ENCODE measurements at regions not wholly inside any gene's neighbourhood (a gene's known extent, or its start where the extent isn't known, plus 50 kb on each side); places are given as distances from the start of the nearest gene placed in this dataset.

GRCh38 chr1:8122160-8122476 lies 96.0 kb upstream of the ERRFI1 start:
- no peak overlapping the region for H3K4ac ChIP-seq (replicated peaks; ENCODE audit: insufficient read length, low read depth, low read length)
- H3K79me1 ChIP-seq (ENCODE audit: low read depth, low read length), result no peaks in the 10 kb centered on the region; the same call in 1 of the 2 replicates
- no peak overlapping the region for H2AK5ac ChIP-seq (ENCODE audit: low read depth, low read length)
- POLR2A ChIA-PET (ENCODE audit: partially characterized antibody), result no interaction called here
- no peaks in the 10 kb centered on the region for H3K36me3 ChIP-seq (ENCODE audit: control insufficient read depth in 2 of 4, insufficient read depth in 4 of 4, low read length in 3 of 4)
- WGBS, 2 experiments (ENCODE audit: extremely low coverage in 1 of 2, insufficient coverage in 1 of 2, insufficient read length in 1 of 2, insufficient replicate concordance in 2 of 2, low coverage in 1 of 2, low lambda C conversion rate in 2 of 2, missing lambda C conversion rate in 1 of 2), result 95% methylated on average over 3 of the region's 3 CpGs; no CpG with 5 or more reads in 1 of the 2 experiments
- H3K18ac ChIP-seq (ENCODE audit: extremely low read depth, low read length), result no peak overlapping the region
- no peaks in the 10 kb centered on the region for H4K20me1 ChIP-seq (replicated peaks in 1 of 2; ENCODE audit: control insufficient read depth in 1 of 2, insufficient read depth in 2 of 2, low read length in 2 of 2)
- no peak overlapping the region for H2BK5ac ChIP-seq (ENCODE audit: low read depth, low read length)
- H2BK20ac ChIP-seq (ENCODE audit: low read length), result no peak overlapping the region
- no peak overlapping the region for H2BK120ac ChIP-seq (replicated peaks; ENCODE audit: low read depth, low read length)
- no peak overlapping the region for H3K23ac ChIP-seq (ENCODE audit: insufficient read length)
- no peak overlapping the region for H2BK12ac ChIP-seq (ENCODE audit: low read depth, low read length)
- H3K27me3 ChIP-seq (replicated peaks in 1 of 4; ENCODE audit: control insufficient read depth in 3 of 4, extremely low read depth in 1 of 4, insufficient read depth in 3 of 4, low read length in 3 of 4), result no peaks in the 10 kb centered on the region
- DNase-seq (ENCODE audit: low read depth in 1 of 2, low spot score in 2 of 2), result no peak
- H4K5ac ChIP-seq (ENCODE audit: insufficient read length, low read depth, low read length), result no peak overlapping the region
- no peak overlapping the region for H3K4me3 ChIP-seq (ENCODE audit: extremely low read depth in 1 of 4, insufficient read depth in 2 of 4, low read depth in 3 of 4, low read length in 4 of 4)
- H2BK15ac ChIP-seq (ENCODE audit: low read length), result no peak overlapping the region
- no peak overlapping the region for H3K9ac ChIP-seq (replicated peaks in 1 of 4; ENCODE audit: extremely low read depth in 1 of 4, low read depth in 3 of 4, low read length in 3 of 4)
- no peak overlapping the region for H4K91ac ChIP-seq (replicated peaks; ENCODE audit: insufficient read length, low read length)
- FAIRE-seq, result no peak
- H3K14ac ChIP-seq (ENCODE audit: insufficient read length), result no peak overlapping the region
- peaks cover 0 to 6% (median 1%) of the 10 kb centered on the region in 4 experiments; a peak in 1 of 7 replicates for H3K4me1 ChIP-seq (replicated peaks in 1 of 4; ENCODE audit: control insufficient read depth in 3 of 4, insufficient read depth in 4 of 4, low read length in 3 of 4)
- peaks cover 9 to 11% of the 10 kb centered on the region in 2 experiments for H3K9me3 ChIP-seq (ENCODE audit: insufficient read depth in 2 of 2, low read depth in 1 of 2, low read length in 1 of 2)
- H3K23me2 ChIP-seq (ENCODE audit: low read depth, low read length), result no peaks in the 10 kb centered on the region
- H3K56ac ChIP-seq (replicated peaks; ENCODE audit: insufficient read length, low read depth, low read length), result no peak overlapping the region
- no peak overlapping the region for H3K4me2 ChIP-seq (ENCODE audit: insufficient read depth in 1 of 2, low read depth in 2 of 2, low read length in 2 of 2)
- no peak overlapping the region for H4K8ac ChIP-seq (ENCODE audit: extremely low read depth, insufficient read depth, low read length)
- no peak overlapping the region for H2AFZ ChIP-seq (ENCODE audit: low read length)
- no peaks in the 10 kb centered on the region for H3K79me2 ChIP-seq (ENCODE audit: control insufficient read depth in 1 of 2, insufficient read depth in 2 of 2, low read length in 2 of 2)
- CTCF ChIA-PET (ENCODE audit: partially characterized antibody), result interaction anchor here (0.7 to 1.4 kb wide), 3 partner anchors 18 to 43 kb away, joined by 3 read pairs; no protein-coding TSS in a partner anchor
- H3K27ac ChIP-seq (ENCODE audit: low read depth, low read length), result no peak overlapping the region
- TF ChIP-seq FOSL1 (IDR thresholded peaks at IDR 0.05; ENCODE audit: insufficient read depth, low read depth, low read length), result no peak
- TF ChIP-seq ATF3 (IDR thresholded peaks at IDR 0.05; ENCODE audit: insufficient read depth, low read depth, low read length), result no peak
- no peak for TF ChIP-seq SIRT6 (IDR thresholded peaks at IDR 0.05; ENCODE audit: low read length)
- no peak for TF ChIP-seq POLR2AphosphoS5 (IDR thresholded peaks at IDR 0.05; ENCODE audit: low read depth, low read length)
- TF ChIP-seq YY1 (IDR thresholded peaks at IDR 0.05; ENCODE audit: low read depth, low read length), result no peak
- TF ChIP-seq SP2 (IDR thresholded peaks at IDR 0.05; ENCODE audit: low read length), result no peak
- no peak for TF ChIP-seq USF2 (IDR thresholded peaks at IDR 0.05; ENCODE audit: low read length)
- no peak for TF ChIP-seq CHD1 (IDR thresholded peaks at IDR 0.05; ENCODE audit: low read depth, low read length)
- no peak for TF ChIP-seq CBX8 (IDR thresholded peaks at IDR 0.05; ENCODE audit: borderline replicate concordance, low read depth, low read length)
- no peak for TF ChIP-seq SP1 (IDR thresholded peaks at IDR 0.05; ENCODE audit: low read depth, low read length)
- TF ChIP-seq GTF2F1 (IDR thresholded peaks at IDR 0.05; ENCODE audit: borderline replicate concordance, low read depth, low read length), result no peak
- TF ChIP-seq TEAD4 (IDR thresholded peaks at IDR 0.05; ENCODE audit: low read depth, low read length), result no peak
- no peak for TF ChIP-seq SIN3A (conservative IDR thresholded peaks at IDR 0.05 in 1 of 2, IDR thresholded peaks at IDR 0.05 in 1 of 2; ENCODE audit: low read depth in 1 of 2, low read length in 2 of 2)
- TF ChIP-seq SAP30 (IDR thresholded peaks at IDR 0.05; ENCODE audit: insufficient read depth, insufficient replicate concordance, low read length), result no peak

Measured in H1 (cell line).